IPS-18c (cell line): ENCODE measurements at regions not wholly inside any gene's neighbourhood (a gene's known extent, or its start where the extent isn't known, plus 50 kb on each side); places are given as distances from the start of the nearest gene placed in this dataset.
"Not testable (repeated sequence)": the region's sequence is repeated elsewhere in the genome, so short reads cannot be mapped to it uniquely, and the experiment has no call there.

Source experiments
- H3K4me3 ChIP-seq: 2 replicates; pipeline ENCODE4 v1.7.0; 2013; ENCODE audit warnings: low read depth, mild to moderate bottlenecking, low read length, moderate library complexity; ENCODE audit not compliant: insufficient read depth
- H3K9me3 ChIP-seq: one replicate; pipeline ENCODE4 v1.6.1; 2013; ENCODE audit warnings: mild to moderate bottlenecking, low read length, moderate library complexity; ENCODE audit not compliant: control insufficient read depth, insufficient read depth

DNA sequence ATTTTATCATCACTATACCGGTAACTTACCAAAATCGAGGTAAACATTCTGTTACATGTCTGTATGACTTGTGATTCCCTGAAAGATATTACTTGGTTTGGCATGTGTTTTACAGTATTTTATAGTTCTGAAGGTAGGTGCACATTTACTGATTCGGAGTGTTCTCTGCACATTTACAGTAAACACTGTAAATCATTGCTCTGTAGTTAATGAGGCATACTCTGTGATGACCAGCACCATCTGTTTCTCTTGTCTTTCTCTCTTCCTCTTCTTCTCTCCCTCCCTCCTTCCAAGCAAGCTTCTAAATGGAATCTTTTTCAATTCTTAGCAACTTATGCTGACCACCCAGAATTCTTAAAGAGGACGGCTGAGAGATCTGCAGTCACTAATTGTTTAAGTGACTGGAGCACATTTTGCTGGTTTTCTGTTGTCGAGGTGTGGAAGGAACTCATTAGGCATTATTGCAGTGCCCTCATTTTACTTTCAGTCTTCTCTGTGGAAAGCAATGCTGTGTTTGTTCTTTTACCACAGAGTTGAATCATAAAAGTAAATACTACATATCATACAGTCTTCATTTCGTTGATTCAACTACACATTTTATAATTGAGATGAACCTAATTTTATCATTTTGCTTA is 126.5 kb downstream of the UTRN start:
- no peak overlapping the region for H3K4me3 ChIP-seq
- H3K9me3 ChIP-seq = no peaks in the 10 kb centered on the region

- Histone ChIP-seq H3K9me3 (no peaks in the 10 kb centered on the region), H3K4me3 (no peak overlapping the region)
Observed at GRCh38 chr6:144413418-144413817, 128.3 kb downstream of the UTRN start.

DNA sequence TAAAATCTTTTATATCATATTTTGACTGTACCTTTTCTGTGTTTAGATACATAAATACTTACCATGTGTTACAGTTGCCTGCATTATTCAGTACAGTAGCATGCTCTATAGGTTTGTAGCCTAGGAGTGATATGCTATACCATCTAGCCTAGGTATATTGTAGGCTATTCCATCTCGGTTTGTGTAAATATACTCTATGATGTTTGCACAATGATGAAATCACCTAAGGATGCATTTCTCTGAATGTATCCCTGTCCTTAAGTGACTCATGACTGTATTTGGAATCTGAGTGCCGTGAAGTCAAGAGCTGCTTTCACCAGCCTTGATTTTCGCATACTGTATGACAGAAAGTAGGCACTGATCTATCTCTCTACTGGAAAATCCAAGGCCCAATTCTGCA is 129.9 kb downstream of the UTRN start:
- Histone ChIP-seq H3K9me3 (no peaks in the 10 kb centered on the region), H3K4me3 (no peak overlapping the region)

- H3K4me3 ChIP-seq = no peak overlapping the region
- no peaks in the 10 kb centered on the region for H3K9me3 ChIP-seq
Observed at GRCh38 chr6:144415835-144416237, 130.7 kb downstream of the UTRN start.

DNA sequence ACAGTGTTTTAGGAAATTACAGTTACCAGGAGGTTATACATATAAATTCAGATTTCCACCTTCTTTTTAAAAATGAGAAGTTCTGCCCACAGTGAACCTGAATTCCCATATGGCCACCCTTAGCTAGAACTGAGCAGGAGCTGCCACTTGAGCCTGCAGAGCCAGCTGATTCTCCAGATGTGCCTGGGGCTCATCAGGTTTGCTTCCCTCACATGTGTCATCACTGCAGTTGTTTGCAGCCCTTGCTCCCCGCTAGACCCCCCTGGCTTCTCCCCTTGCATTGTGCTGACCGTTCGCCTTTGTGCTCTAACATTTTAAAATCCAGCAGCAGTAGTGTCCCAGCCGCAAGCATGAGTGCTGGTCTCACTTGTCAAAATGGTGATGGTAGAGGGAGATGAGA is 131.1 kb downstream of the UTRN start:
- H3K9me3 ChIP-seq = no peaks in the 10 kb centered on the region
- no peak overlapping the region for H3K4me3 ChIP-seq

DNA sequence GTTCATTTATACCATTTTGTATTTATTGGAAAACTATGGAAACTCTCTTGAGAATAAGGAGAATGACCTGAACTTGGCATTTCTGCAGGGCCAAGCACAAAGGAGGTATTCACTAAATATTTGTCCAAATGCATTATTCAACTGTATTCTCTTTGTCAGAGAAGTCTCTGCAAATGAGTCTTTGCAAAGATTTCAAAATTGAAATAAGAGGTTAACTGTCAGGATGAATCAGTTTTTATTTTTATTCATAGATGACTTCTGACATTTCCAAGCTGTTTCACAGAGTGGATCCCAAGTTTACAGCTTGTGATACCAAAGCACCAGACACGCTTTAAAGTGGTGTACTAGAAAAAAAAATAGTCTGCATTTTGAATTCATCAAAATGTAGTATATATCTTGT is 131.6 kb downstream of the UTRN start:
- no peaks in the 10 kb centered on the region for H3K9me3 ChIP-seq
- H3K4me3 ChIP-seq = no peak overlapping the region

DNA sequence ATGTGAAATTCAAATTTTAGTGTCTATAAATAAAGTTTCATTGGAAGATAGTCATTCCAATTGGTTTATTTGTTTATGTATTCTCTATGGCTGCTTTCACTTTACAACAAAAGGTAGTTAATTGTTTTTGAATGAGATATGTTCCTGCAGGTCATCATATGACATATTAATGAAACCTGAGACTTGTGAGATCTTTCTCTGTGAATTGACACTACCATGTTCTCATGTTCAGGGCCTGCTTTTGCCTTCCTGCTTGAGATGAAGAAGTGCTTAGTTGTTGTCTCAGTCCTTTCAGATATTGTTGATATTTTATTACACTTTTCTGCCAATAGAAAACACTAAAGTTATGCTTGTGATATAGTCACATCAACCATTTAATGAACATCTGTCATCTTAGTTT is 132.5 kb downstream of the UTRN start:
- H3K4me3 ChIP-seq = no peak overlapping the region
- no peaks in the 10 kb centered on the region for H3K9me3 ChIP-seq

- no peak overlapping the region for H3K4me3 ChIP-seq
- no peaks in the 10 kb centered on the region for H3K9me3 ChIP-seq
Observed at GRCh38 chr6:144418959-144419545, 133.9 kb downstream of the UTRN start.

DNA sequence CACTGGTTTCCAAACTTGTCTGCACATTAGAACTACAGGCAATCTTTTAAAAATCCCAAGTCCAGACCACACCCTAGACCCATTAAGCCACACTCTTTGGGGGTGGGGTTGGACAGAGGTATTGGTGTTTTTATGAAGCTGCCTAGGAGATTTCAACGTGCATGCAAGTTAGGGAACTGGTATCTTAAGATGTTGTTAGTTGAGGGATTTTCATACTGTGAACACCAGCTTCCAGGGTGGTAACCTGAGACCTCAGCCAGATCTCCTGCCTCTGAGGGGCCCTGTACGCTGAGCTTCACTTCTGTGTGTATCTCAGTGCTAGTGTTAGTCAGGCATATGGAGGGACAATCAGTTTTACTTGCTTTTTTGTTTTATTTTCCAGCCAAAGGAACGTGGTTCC is 138.0 kb downstream of the UTRN start:
- no peaks in the 10 kb centered on the region for H3K9me3 ChIP-seq
- H3K4me3 ChIP-seq = no peak overlapping the region

GRCh38 chr6:144429753-144430152 is 144.6 kb downstream of the UTRN start:
- peaks cover 2% of the 10 kb centered on the region for H3K9me3 ChIP-seq
- no peak overlapping the region for H3K4me3 ChIP-seq

- H3K4me3 ChIP-seq, H3K9me3 ChIP-seq: not testable (repeated sequence)
Observed at GRCh38 chr6:144433446-144433845, 148.3 kb downstream of the UTRN start.

GRCh38 chr6:144434308-144434990 is 149.3 kb downstream of the UTRN start:
- no peak overlapping the region for H3K4me3 ChIP-seq

DNA sequence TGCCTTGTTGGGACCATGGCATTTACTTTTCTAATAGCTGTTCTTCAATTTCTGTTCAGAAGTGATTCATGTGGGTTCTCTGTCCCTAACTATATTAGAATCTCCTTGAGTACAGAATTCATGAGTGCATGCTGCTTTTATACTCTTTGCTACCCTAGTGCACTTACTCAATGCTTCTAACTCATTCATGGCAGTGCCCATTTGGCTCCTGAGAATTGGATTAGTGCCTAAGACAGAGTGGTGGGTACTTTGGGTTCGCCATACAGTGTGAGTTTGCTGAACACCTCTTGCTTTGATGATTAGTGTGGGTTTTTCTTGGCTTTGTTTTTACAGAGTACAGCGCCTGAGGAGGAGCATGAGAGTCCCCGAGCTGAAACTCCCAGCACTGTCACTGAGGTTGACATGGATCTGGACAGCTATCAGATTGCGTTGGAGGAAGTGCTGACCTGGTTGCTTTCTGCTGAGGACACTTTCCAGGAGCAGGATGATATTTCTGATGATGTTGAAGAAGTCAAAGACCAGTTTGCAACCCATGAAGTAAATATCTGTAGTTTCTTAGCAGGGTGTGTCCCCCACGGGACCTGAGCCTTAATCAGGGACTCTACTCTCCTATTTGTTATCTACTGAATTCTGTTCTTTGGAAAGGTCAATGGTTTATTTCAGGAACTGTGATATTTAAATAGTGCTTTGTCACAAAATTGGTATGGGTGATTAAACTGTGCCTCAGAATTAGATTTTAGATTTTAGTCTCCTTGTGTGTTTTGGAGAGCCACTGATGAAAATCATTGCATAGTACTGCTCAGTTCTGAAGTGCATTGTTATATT is 150.7 kb downstream of the UTRN start:
- Histone ChIP-seq H3K4me3 (no peak overlapping the region), H3K9me3 (peaks cover 4% of the 10 kb centered on the region)

More at GRCh38 chr6:144434308-144434990, 149.3 kb downstream of the UTRN start:
- peaks cover 2% of the 10 kb centered on the region for H3K9me3 ChIP-seq

GRCh38 chr6:144437105-144437504 is 152.0 kb downstream of the UTRN start:
- Histone ChIP-seq H3K4me3 (no peak overlapping the region), H3K9me3 (peaks cover 7% of the 10 kb centered on the region)

- no peak overlapping the region for H3K4me3 ChIP-seq
- H3K9me3 ChIP-seq = peaks cover 11% of the 10 kb centered on the region
Observed at GRCh38 chr6:144438103-144438502, 153.0 kb downstream of the UTRN start.

GRCh38 chr6:144439016-144439415 is 153.9 kb downstream of the UTRN start:
- no peak overlapping the region for H3K4me3 ChIP-seq
- peaks cover 11% of the 10 kb centered on the region for H3K9me3 ChIP-seq

DNA sequence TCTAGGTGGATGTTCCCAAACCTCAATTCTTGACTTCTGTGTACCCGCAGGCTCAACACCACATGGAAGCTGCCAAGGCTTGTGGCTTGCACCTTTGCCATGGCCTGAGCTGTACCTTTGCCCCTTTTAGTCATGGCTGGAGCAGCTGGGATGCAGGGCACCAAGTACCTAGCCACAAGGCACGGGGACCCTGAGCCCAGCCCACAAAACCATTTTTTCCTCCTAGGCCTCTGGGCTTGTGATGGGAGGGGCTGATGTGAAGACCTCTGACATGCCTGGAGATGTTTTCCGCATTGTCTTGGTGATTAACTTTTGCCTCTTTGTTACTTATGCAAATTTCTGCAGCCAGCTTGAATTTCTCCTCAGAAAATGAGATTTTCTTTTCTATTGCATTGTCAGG is 156.7 kb downstream of the UTRN start:
- H3K4me3 ChIP-seq, H3K9me3 ChIP-seq: not testable (repeated sequence)

DNA sequence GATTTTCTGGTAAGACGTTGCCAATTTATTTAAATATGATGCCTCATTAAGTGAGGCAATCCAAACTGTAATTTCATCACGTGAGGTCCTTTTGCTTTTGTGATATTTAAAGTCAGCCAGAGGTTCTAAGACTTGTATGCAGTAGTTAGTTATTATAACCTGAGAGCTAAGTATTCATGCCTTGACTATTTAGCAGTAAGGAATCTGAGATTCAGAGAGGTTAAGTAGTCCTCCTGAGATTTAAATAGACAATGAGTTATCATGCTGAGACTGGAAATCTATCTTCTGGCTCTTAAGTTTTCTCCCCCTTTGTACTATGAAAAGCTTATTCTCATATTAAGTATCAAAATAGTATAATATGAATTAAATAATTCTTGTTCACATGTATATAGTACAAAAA is 158.0 kb downstream of the UTRN start:
- peaks cover 9% of the 10 kb centered on the region for H3K9me3 ChIP-seq
- H3K4me3 ChIP-seq = no peak overlapping the region
